ENCODE measurements at regions not wholly inside any gene's neighbourhood (a gene's known extent, or its start where the extent isn't known, plus 50 kb on each side); places are given as distances from the start of the nearest gene placed in this dataset.

DNA sequence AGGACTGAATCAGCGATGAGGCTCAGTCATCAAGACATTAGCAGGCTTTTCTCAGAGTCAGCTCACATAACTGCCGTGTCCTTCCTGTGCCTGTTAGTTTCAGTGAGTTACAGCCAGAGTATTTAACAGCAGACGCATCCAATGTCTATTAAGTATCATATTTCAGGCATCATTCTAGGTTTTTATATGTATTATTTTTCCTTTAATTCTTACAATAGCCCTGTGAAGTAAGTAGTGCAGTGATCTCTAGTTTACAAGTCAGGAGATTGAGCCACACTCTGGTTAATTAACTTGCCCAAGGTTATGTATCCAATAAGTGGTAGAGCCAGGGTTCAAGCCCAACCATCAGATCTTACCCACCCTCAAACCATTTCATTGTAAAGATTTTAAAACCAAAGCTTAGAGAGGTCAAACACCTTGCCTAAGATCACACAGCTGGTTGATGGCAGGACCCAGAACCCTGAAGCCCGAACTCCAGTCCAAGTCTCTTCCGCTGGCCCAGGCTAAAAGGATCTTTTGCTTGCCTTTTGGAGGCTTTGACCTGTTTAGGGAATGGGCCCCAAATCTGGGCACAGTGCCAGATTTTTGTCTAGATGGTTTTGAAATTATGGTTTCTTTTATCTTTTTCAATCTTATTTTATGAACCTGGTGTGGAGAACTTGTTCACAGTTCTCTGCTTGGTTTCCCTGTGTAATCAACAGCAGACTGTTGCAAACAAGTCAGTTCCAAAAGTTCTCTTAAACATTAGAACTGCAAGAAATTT is 261.2 kb upstream of the CLINT1 start:
- ChIA-PET CTCF (interaction anchor here (1.1 kb wide), 1 partner anchor 45 kb away, joined by 3 read pairs; no protein-coding TSS in a partner anchor), POLR2A (no interaction called here)
- Histone ChIP-seq H3K27ac (ENCODE audit: low read depth in 1 of 2, low read length in 2 of 2) (no peak overlapping the region), H3K9me3 (ENCODE audit: control insufficient read depth in 1 of 2, insufficient read depth in 1 of 2, low read length in 2 of 2) (no peaks in the 10 kb centered on the region), H3K4me3 (ENCODE audit: low read length) (no peak overlapping the region), H3K4me1 (ENCODE audit: insufficient read depth, low read length) (no peaks in the 10 kb centered on the region), H3K27me3 (ENCODE audit: control insufficient read depth in 1 of 2, insufficient read depth in 2 of 2, low read length in 2 of 2) (no peaks in the 10 kb centered on the region), H3K36me3 (ENCODE audit: insufficient read depth, low read length) (no peaks in the 10 kb centered on the region)
- no peak for ATAC-seq (ENCODE audit: poor library complexity)
- no peaks in the 10 kb centered on the region for H3K4me1 Mint-ChIP-seq (ENCODE audit: low read depth)
- no peaks in the 10 kb centered on the region for H3K9me3 Mint-ChIP-seq
- no peak overlapping the region for H3K4me3 Mint-ChIP-seq
- no peaks in the 10 kb centered on the region for H3K36me3 Mint-ChIP-seq (ENCODE audit: low read depth)
- DNase-seq: no peak
- intact Hi-C loops (cut with DNase I, micrococcal nuclease): no loop called here
- peaks cover 35% of the 10 kb centered on the region for H3K27me3 Mint-ChIP-seq
- TF ChIP-seq, protein P1, sequence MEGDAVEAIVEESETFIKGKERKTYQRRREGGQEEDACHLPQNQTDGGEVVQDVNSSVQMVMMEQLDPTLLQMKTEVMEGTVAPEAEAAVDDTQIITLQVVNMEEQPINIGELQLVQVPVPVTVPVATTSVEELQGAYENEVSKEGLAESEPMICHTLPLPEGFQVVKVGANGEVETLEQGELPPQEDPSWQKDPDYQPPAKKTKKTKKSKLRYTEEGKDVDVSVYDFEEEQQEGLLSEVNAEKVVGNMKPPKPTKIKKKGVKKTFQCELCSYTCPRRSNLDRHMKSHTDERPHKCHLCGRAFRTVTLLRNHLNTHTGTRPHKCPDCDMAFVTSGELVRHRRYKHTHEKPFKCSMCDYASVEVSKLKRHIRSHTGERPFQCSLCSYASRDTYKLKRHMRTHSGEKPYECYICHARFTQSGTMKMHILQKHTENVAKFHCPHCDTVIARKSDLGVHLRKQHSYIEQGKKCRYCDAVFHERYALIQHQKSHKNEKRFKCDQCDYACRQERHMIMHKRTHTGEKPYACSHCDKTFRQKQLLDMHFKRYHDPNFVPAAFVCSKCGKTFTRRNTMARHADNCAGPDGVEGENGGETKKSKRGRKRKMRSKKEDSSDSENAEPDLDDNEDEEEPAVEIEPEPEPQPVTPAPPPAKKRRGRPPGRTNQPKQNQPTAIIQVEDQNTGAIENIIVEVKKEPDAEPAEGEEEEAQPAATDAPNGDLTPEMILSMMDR (IDR thresholded peaks at IDR 0.05): no peak
- no peak overlapping the region for H3K27ac Mint-ChIP-seq

DNA sequence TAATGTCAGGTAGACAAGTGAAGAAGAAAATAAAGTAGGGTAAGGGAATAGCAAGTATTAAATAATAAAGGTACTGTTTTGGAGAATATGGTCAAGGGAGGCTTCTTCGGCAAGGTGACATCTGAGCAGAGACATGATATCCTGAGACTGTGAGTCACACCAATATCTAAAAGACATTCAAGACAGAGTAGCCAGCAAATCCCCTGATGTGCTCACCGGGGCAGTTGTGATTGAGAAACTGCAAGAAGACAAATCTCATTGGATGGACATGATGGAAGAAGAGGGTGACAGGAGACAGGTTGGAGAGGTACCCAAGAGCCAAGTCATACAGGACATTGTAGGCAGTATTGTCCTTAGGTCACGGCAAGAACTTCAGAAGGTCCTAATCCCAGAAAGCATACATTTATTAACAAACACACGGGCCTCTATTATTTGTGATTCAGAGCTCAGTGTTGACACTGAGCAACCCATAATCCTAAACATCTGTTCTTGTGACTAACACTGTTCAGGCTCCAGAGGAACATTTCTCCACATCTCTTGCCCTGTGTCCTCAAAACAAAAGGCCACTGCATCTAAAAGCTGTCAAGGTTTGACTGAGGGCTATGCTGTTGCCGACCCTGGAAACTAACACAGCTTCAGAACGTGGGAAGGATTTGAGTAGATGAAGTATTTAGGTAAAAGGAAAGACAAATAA is 258.7 kb upstream of the CLINT1 start:
- Mint-ChIP-seq H3K9me3 (no peaks in the 10 kb centered on the region), H3K27me3 (peaks cover 39% of the 10 kb centered on the region), H3K27ac (no peak overlapping the region), H3K4me3 (no peak overlapping the region), H3K4me1 (ENCODE audit: low read depth) (no peaks in the 10 kb centered on the region), H3K36me3 (ENCODE audit: low read depth) (no peaks in the 10 kb centered on the region)
- Histone ChIP-seq H3K4me1 (ENCODE audit: insufficient read depth, low read length) (no peaks in the 10 kb centered on the region), H3K27ac (ENCODE audit: low read depth in 1 of 2, low read length in 2 of 2) (no peak overlapping the region), H3K36me3 (ENCODE audit: insufficient read depth, low read length) (no peaks in the 10 kb centered on the region), H3K27me3 (ENCODE audit: control insufficient read depth in 1 of 2, insufficient read depth in 2 of 2, low read length in 2 of 2) (peaks cover 0 to 4% of the 10 kb centered on the region in 2 experiments), H3K4me3 (ENCODE audit: low read length) (no peak overlapping the region), H3K9me3 (ENCODE audit: control insufficient read depth in 1 of 2, insufficient read depth in 1 of 2, low read length in 2 of 2) (no peaks in the 10 kb centered on the region)
- ATAC-seq (ENCODE audit: poor library complexity) (no peak), DNase-seq (no peak)
- ChIA-PET CTCF (no interaction called here), POLR2A (no interaction called here)
- intact Hi-C loops (cut with DNase I, micrococcal nuclease): no loop called here
- TF ChIP-seq, protein P1 (IDR thresholded peaks at IDR 0.05): no peak

DNA sequence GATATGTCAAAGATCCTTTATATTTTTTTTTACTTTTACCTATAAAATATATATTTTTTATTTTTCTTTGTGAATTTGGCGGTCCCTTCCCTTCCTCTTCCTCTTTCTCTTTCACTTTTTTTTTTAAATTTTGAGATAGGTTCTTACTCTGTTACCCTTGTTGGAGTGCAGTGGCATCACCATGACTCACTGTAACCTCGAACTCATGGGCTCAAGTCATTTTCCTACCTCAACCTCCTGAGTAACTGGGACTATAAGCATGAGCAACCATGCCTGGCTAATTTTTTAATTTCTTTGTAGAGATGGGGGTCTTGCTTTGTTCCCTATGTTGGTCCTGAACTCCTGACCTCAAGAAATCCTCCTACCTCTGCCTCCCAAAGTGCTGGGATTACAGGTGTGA is 258.0 kb upstream of the CLINT1 start:
- intact Hi-C loops (cut with DNase I, micrococcal nuclease): no loop called here

More for the DNA sequence above, 258.0 kb upstream of the CLINT1 start:
- Histone ChIP-seq H3K36me3 (ENCODE audit: insufficient read depth, low read length) (no peaks in the 10 kb centered on the region), H3K27ac (ENCODE audit: low read depth in 1 of 2, low read length in 2 of 2) (no peak overlapping the region), H3K4me3 (ENCODE audit: low read length) (no peak overlapping the region), H3K4me1 (ENCODE audit: insufficient read depth, low read length) (no peaks in the 10 kb centered on the region), H3K9me3 (ENCODE audit: control insufficient read depth in 1 of 2, insufficient read depth in 1 of 2, low read length in 2 of 2) (no peaks in the 10 kb centered on the region), H3K27me3 (ENCODE audit: control insufficient read depth in 1 of 2, insufficient read depth in 2 of 2, low read length in 2 of 2) (peaks cover 0 to 4% of the 10 kb centered on the region in 2 experiments)
- CTCF ChIA-PET: no interaction called here
- DNase-seq (no peak), ATAC-seq (ENCODE audit: poor library complexity) (no peak)
- Mint-ChIP-seq H3K27ac (no peak overlapping the region), H3K9me3 (no peaks in the 10 kb centered on the region), H3K36me3 (ENCODE audit: low read depth) (no peaks in the 10 kb centered on the region), H3K4me1 (ENCODE audit: low read depth) (no peaks in the 10 kb centered on the region), H3K4me3 (no peak overlapping the region), H3K27me3 (peaks cover 39% of the 10 kb centered on the region)
- POLR2A ChIA-PET: no interaction called here
- TF ChIP-seq, protein P1 (IDR thresholded peaks at IDR 0.05): no peak

All from CD4-positive, alpha-beta T cell (primary cell).